GM12865 (cell line): ENCODE measurements at regions not wholly inside any gene's neighbourhood (a gene's known extent, or its start where the extent isn't known, plus 50 kb on each side); places are given as distances from the start of the nearest gene placed in this dataset.
"Not testable (repeated sequence)": the region's sequence is repeated elsewhere in the genome, so short reads cannot be mapped to it uniquely, and the experiment has no call there.

Experiments
- DNase-seq: peaks from one replicate; pipeline ENCODE4 v3.0.0; 2010; ENCODE audit warnings: low read depth
- H3K4me3 ChIP-seq: 2 replicates; pipeline ENCODE4 v1.5.1; 2011; ENCODE audit warnings: mild to moderate bottlenecking, low read depth, low read length, control low read depth
- TF ChIP-seq, protein P1 (sequence below): IDR thresholded peaks from 2 replicates; pipeline ENCODE4 v1.5.1; 2011; ENCODE audit warnings: low read length, control low read depth, low read depth, inconsistent platforms; ENCODE audit not compliant: insufficient read depth; ENCODE audit errors: missing control alignments

- no peak for DNase-seq
- H3K4me3 ChIP-seq, result no peak overlapping the region
- TF ChIP-seq, protein P1, sequence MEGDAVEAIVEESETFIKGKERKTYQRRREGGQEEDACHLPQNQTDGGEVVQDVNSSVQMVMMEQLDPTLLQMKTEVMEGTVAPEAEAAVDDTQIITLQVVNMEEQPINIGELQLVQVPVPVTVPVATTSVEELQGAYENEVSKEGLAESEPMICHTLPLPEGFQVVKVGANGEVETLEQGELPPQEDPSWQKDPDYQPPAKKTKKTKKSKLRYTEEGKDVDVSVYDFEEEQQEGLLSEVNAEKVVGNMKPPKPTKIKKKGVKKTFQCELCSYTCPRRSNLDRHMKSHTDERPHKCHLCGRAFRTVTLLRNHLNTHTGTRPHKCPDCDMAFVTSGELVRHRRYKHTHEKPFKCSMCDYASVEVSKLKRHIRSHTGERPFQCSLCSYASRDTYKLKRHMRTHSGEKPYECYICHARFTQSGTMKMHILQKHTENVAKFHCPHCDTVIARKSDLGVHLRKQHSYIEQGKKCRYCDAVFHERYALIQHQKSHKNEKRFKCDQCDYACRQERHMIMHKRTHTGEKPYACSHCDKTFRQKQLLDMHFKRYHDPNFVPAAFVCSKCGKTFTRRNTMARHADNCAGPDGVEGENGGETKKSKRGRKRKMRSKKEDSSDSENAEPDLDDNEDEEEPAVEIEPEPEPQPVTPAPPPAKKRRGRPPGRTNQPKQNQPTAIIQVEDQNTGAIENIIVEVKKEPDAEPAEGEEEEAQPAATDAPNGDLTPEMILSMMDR, result no peak
These were observed 233.7 kb upstream of the TECRL start for GRCh38 chr4:64642936-64643335.

DNA sequence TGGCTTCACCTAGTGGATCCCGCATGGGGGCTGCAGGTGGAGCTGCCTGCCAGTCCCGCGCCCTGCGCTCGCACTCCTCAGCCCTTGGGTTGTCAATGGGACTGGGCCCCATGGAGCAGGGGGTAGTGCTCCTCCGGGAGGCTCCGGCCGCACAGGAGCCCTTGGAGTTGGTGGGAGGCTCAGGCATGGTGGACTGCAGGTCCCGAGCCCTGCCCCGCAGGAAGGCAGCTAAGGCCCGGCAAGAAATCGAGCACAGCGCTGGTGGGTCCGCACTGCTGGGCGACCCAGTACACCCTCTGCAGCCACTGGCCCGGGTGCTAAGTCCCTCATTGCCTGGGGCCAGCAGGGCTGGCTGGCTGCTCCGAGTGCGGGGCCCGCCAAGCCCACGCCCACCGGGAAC lies 231.2 kb upstream of the TECRL start:
- H3K4me3 ChIP-seq, DNase-seq: not testable (repeated sequence)

- H3K4me3 ChIP-seq, result no peak overlapping the region
- TF ChIP-seq, protein P1, result no peak
- DNase-seq, result no peak
These were observed 216.2 kb upstream of the TECRL start for GRCh38 chr4:64625438-64625837.

DNA sequence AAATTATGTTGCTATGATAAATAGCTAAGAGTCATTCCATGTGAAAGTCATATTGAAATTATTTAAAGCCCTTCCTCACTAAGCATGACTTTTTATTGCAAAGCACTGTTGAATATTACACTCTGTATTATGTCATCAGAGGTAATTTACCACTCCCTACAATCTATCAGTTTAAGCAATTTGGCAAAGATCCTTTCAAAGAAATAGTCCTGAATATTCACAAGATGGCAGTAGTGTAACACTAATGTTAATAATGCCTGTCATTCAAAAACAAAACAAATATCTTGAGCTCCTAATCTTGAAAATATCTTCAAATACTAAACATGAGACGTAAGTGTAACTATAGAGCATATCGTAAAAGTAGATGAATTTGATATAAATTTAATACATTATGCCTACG lies 208.6 kb upstream of the TECRL start:
- DNase-seq, result no peak
- no peak overlapping the region for H3K4me3 ChIP-seq
- TF ChIP-seq, protein P1, result no peak

- H3K4me3 ChIP-seq, result no peak overlapping the region
- TF ChIP-seq, protein P1, result no peak
- no peak for DNase-seq
These were observed 205.0 kb upstream of the TECRL start for GRCh38 chr4:64614276-64614675.

DNA sequence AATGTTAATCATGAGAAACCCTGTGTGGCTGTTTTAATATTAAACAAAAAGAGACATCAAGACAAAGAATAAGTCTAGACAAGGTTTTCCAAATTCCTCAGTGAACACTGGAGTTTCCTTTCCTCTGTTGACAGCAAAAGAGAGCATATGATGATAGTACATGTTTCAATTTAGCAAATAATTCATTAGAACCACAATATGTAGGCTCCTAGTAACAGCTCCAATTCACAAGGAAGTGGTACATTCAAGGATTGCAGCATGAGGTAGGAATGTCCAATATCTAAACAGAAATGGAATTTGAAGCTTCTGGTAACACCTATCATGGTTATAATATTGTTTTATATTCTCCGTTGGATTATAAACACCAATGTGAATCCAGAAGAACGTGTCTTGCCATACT lies 203.8 kb upstream of the TECRL start:
- no peak for DNase-seq
- TF ChIP-seq, protein P1, result no peak
- no peak overlapping the region for H3K4me3 ChIP-seq

DNA sequence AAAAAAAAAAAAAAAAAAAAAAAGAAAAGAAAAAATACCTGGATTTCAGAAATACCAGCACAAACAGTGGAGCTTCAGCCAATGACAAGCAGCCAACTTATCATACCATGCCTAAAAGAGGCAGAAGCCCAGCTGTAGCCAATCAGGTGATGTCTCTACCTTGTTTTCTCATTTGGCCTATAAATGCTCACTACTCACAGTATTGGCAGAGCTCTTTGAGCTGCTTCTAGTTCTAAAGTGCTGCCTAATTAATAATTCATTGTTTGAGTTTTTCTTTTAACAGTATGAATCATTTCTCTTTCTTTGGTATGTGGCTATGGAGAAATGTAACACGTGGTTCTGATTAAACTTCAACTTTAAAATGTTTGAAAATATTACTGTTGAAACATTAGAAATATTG lies 188.8 kb upstream of the TECRL start:
- no peak for DNase-seq
- TF ChIP-seq, protein P1, result no peak
- no peak overlapping the region for H3K4me3 ChIP-seq
